ENCODE measurements at regions not wholly inside any gene's neighbourhood (a gene's known extent, or its start where the extent isn't known, plus 50 kb on each side); places are given as distances from the start of the nearest gene placed in this dataset.
"Not testable (repeated sequence)": the region's sequence is repeated elsewhere in the genome, so short reads cannot be mapped to it uniquely, and the experiment has no call there.

GRCh38 chr1:101371259-101371658, 134.4 kb downstream of the S1PR1 start:
- DNase-seq: no peak

DNA sequence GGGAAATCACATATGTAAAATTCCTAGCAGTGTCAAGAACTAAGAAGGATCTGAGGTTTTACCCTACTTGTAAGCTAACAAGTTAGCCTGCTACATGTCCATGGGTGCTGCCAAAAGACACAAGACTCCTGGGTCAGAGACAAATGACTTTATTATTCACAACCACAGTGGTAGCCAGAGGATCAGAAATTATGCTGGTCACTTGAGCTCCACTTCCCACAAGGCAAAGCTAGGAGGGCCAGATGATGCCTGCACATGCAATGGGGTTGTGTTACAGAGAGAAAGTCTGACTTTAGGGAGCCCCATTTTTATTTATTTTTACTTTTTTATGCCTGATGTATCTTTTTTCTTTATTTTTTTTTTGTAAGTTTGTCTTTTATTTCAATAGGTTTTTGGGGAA, 136.8 kb downstream of the S1PR1 start:
- DNase-seq: no peak

- DNase-seq: peak; percentile 16
These were observed 138.6 kb downstream of the S1PR1 start for GRCh38 chr1:101375448-101375847.

DNA sequence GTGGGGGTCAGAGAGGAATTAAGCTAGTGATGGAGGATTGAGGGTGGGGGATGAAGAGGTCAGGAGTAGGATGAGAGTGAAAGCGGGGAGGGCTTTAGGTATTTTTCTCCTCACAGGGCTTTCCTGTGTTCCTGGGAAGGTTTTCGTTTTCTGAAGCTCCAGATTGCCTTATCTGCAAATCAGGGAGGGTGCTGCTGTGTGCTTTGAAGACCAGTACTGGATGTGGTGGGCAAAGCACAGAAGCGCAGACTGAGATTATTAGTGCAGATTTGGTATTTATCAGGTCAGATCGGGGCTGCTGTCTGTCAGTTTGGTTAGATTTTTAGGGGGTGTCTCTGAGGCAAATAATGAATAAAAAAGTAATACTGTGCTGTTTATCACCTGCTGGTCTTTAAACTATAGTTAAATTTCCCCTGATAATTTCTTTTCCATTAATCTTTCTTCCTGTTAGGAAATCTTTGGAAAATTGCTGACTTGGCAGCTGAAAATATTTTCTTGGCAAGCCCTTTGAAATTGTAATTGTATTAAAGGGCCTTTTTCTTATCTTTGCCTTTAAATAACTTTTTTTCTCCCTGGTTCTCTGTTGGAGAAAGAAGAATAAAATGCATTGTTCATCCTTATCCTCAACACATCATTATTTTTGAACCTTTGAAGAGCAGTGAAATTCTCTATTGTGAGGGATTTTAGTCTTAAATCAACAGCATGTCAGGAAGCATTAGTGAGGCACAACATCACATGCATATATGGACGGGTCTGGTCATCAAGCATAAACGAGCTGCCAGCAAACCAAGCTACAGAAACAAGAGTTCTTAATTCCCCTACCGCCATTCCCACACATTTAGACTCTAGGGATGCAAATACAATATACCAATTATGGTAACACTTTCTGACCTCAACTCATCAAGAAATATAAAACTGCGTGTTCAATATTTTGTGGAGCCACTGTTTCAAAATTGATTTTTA, 139.6 kb downstream of the S1PR1 start:
- DNase-seq: no peak

DNA sequence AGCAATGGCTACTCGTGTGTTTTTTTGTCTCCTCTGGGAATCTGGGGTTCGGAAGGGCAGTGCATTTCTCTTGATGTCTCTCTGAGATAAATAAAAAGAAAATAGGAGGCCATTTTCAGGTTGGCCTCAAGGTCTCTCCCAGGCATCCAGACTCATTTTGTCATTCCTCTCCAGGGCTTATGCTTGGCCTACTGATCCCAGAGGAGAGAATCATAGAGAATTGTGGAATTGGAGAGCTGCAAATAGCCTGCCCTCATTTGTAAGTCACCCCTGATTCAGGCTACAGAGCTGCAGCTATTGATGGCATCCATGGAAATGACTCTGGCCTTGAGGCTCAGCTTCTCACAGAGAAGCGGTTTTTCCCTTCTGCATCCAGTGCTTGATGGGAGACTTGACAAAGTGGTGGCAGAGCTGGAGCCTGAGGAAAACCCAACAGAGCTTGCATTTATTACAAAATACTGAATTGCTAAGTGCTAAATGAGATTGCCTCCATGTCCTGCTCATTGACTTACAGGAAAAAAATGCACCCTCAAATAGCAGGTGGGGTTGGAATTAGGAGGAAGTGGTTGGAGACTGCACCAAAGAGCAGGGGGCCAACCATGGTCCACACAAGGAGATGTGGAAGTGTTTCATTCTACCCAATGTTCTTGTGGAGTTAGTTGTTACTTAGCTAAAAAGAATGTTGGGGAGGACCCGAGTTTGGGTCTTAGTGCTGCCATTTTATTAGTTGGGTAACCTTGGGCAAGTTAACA, 140.4 kb downstream of the S1PR1 start:
- no peak for DNase-seq

DNA sequence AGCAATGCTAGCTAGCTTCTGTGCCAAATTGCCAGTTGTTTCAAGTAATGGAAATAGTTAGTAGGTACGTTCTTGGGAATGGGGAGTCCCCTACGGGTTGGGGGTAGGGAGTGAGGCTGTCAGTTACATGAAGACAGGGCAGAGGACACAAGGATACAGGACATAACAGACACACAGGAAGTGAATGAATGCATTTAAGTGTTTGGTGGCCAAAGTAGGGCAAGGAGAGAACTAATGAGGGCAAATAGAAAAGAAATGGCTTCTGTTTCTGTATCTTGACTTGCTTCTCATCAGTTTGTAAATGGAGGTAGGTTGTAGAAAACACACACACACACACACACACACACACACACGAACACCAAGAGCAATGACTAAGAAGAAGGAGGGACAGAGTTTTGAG, 142.2 kb downstream of the S1PR1 start:
- no peak for DNase-seq

- DNase-seq: no peak
These were observed 143.1 kb downstream of the S1PR1 start for GRCh38 chr1:101379950-101380349.

DNA sequence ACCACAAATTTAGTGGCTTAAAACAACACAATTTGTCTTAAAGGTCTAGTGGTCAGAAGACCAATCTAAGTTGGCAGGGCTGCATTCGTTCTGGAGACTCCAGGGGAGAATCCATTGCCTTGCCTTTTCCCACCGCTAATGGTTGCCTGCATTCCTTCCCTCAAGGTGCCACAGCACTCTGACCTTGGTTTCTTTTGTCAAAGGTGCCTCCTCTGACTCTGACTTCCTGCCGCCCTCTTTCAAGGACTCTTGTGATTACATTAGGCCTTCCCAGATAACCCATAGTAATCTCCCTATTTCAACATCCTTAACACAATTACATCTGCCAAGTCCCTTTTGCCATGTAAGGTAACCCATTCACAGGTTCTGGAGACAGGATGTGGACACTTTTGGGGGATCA, 145.3 kb downstream of the S1PR1 start:
- DNase-seq: no peak

GRCh38 chr1:101388904-101389546, 152.2 kb downstream of the S1PR1 start:
- no peak for DNase-seq

GRCh38 chr1:101389547-101389929, 152.7 kb downstream of the S1PR1 start:
- DNase-seq: no peak

GRCh38 chr1:101392552-101392951, 155.7 kb downstream of the S1PR1 start:
- DNase-seq: no peak

GRCh38 chr1:101394041-101394440, 157.2 kb downstream of the S1PR1 start:
- DNase-seq: no peak

GRCh38 chr1:101399222-101399621, 162.4 kb downstream of the S1PR1 start:
- no peak for DNase-seq

DNA sequence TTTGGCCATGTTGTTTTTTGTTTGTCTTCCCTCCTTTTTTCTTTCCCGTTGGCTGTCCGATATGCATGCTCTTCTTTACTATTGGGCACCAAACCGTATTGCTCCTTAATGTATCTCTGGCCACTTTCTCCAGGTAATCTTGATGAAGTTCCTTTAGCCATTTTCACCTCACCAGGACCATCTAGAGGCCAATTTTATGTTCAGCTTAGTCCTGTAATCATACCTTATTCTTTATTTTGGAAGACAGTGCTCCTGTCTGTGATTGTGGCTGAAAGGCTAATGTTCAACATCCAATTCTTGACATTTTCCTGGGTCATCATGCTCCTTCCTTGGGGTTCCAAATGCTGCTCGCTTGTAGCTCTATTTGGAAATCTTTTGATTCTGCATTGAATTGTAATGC, 169.5 kb downstream of the S1PR1 start:
- no peak for DNase-seq

GRCh38 chr1:101406681-101407080, 169.9 kb downstream of the S1PR1 start:
- DNase-seq: no peak

DNA sequence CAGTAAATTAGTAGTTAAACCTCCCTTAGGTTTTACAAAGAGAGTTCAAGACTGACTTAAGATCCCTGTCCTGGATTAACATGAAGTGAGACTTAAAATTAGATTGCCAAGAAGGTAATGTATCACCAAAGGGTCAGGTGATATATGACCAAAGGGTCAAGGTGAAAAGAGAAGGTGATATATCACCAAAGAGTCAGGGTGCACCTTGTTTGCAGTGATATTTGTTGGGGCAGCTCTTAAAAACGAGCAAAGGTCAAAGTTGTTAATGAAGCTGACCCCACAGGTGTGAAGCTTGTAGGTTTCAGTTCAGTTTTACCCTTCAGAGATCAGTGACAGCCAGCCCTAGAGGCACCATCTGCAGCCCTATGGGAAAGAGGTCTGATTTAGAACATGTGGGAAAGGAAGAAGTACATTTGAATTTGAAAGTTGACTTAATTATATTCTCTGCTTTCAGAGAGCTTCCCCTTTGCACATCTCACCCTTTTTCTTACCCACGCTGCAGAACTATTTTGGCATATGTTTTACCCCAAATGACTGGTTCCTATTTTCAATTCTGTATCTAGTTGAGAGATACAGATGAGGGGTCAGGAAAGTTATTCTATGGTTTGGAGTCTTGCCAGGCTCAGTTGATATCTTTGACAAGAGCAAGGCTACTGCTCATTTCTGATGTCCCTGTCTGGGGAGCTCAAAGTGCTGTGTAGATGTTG, 170.8 kb downstream of the S1PR1 start:
- no peak for DNase-seq

DNA sequence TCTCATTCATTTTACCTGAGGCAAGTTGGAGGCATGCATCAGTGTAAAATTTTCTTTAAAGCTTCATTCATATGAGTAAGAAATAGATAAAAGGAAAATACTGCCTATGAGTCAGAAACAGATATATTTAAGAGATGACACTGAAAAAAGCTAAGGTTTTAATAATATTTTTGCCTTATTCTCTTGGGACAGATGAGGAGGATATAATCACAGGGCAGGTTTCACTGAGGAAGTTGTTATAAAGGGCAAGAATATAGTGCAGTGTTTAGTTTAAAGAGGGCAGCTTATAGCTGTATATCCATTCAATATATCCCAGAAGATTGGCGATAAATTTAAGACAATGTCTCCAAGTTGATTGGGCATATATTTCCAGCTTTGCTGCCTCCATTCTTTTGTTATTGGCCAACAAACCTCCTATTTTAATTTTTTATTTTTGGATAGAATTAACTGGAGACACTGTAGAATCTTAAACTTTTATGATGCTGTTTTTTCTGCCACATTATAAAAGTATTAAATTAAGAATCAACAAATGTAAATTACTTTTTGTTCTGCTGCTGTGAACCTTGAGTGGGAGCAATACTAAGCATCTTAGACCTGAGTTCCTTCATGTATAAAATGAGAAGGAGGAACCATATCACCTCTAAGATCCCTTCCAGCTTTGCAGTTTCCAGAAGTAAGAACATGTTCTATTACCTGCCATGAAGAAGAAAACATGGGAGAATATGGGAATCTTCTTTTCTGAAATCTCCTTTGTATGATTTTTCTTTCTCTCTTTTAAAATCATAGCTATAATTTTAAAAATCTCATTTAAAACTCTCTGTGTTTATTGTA, 171.6 kb downstream of the S1PR1 start:
- DNase-seq: no peak

DNA sequence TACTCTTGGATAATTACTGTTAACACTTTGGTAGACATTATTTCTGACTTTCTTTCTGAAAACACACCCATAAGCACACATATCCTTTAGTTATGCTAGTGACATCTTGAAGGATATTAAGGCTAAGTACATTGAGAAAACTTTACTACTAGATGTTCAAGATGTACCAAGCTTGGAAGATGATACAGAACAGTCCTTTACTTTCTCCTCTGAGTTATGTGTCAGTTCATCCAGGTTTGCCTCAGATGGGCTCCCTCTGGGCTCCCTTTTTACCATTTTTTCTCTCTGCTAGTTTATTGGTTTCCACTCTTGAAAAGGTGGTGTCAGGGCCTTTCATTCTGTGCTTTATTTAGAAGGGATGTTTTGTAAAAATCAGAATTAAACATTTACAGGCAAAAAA, 172.3 kb downstream of the S1PR1 start:
- no peak for DNase-seq

DNA sequence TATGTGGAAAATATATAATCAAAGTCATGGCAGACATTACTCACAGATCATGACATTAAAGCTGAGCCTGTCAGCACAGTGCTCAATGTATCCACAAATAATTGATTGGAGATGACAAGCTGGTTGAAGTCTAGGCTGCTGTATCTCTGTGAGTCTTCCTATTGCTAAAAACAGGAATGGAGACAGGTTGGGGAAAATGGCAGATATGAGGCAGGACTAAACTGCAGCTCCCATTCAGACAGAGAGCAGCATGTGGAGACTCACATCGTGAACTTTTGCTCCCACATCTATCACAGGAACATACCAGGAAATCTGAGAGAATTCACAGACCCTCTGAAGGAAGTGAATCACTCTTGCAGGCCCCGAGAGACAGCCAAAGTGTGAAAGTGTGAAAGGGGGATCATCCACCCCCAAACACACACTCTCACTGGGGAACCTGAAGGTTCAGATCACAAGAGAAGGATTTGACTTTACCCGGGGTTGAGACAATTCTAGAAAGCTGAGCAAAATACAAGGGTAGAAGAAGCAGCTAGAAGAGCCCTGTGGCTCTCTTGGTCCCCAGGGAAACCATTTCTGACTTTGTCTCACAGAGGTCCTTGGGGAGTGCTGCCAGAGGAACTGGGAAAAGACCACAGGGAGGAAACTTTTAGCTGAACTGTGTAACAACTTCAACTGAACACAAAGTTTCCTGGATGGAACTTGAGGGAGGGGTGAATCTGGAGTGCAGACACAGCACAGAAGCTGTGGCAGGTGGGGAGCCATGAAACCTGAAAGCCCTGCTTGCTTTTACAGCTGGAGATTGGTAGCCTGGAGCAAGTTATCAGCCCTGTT, 173.4 kb downstream of the S1PR1 start:
- no peak for DNase-seq

- peak; percentile 5 for DNase-seq
These were observed 183.6 kb downstream of the S1PR1 start for GRCh38 chr1:101420406-101420805.

DNA sequence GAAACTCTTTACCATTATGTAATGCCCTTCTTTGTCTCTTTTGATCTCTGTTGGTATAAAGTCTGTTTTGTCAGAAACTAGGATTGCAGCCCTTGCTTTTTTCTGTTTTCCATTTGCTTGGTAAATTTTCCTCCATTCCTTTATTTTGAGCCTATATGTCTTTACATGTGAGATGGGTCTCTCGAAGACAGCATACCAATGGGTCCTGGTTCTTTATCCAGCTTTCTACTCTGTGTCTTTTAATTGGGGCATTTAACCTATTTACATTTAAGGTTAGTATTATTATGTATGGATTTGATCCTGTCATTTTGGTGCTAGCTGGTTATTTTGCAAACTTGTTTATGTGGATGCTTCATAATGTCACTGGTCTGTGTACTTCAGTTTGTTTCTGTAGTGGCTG, 191.3 kb downstream of the S1PR1 start:
- not testable (repeated sequence) for DNase-seq

Measured in NCI-H82 (cell line).